ENCODE measurements at regions not wholly inside any gene's neighbourhood (a gene's known extent, or its start where the extent isn't known, plus 50 kb on each side); places are given as distances from the start of the nearest gene placed in this dataset.

DNA sequence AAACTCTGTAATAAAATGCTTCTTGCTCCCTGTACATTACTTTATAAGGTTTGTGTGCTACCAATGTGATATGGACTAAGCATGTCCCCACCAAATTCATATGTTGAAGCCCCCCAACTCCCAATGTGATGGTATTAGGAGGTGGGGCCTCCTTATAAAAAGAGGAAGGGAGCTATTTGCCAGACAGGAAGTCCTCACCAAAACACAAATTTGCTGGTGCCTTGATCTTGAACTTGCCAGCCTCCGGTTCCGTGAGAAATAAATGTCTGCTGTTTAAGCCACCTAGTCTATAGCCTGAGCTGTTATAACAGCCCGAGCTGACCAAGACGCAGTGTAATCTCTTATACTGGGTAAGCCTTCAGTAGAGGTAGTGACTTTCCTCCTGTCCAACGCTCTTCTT, 114.5 kb downstream of the INHBA start:
- intact Hi-C loops (cut with DNase I), result no loop called here
- no peak for DNase-seq
- Histone ChIP-seq H3K9me3 (no peaks in the 10 kb centered on the region), H3K36me3 (no peaks in the 10 kb centered on the region), H3K27me3 (ENCODE audit: low read depth) (no peaks in the 10 kb centered on the region), H3K4me1 (no peaks in the 10 kb centered on the region), H3K27ac (no peak overlapping the region), H3K4me3 (no peak overlapping the region)
- TF ChIP-seq, protein P1, sequence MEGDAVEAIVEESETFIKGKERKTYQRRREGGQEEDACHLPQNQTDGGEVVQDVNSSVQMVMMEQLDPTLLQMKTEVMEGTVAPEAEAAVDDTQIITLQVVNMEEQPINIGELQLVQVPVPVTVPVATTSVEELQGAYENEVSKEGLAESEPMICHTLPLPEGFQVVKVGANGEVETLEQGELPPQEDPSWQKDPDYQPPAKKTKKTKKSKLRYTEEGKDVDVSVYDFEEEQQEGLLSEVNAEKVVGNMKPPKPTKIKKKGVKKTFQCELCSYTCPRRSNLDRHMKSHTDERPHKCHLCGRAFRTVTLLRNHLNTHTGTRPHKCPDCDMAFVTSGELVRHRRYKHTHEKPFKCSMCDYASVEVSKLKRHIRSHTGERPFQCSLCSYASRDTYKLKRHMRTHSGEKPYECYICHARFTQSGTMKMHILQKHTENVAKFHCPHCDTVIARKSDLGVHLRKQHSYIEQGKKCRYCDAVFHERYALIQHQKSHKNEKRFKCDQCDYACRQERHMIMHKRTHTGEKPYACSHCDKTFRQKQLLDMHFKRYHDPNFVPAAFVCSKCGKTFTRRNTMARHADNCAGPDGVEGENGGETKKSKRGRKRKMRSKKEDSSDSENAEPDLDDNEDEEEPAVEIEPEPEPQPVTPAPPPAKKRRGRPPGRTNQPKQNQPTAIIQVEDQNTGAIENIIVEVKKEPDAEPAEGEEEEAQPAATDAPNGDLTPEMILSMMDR (IDR thresholded peaks at IDR 0.05), result no peak
- ATAC-seq, result no peak

DNA sequence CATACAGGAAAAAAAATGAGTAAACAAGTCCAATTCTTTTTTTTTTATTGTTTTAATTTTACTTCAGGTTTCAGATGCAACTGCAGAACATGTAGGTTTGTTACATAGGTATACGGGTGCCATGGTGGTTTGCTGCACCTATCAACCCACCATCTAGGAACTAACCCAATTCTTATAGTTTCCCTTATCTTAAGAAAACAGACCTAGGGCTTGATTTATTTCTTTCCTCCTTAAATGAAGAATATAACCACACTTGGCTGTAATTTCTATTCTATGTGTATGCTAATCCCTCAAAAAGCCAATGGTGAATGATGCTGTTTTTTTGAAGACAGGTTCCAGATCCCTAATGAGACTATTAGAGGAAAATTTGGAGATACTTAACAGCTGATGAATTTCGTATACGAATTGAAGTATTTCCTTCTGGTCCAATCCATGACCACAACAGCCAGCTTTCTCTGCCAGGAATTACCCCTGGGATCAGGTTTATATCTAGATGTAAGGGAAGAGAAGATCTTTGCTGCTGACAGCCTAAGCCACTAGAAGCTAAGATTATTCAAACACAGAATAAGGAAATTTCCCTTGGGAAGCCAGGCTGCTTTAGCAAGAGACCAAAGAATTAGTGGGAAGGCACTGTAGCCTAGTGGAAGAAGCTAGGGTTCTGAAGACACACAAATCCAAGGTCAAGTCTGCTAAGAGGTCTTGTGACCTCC, 115.8 kb downstream of the INHBA start:
- no peak for DNase-seq

DNA sequence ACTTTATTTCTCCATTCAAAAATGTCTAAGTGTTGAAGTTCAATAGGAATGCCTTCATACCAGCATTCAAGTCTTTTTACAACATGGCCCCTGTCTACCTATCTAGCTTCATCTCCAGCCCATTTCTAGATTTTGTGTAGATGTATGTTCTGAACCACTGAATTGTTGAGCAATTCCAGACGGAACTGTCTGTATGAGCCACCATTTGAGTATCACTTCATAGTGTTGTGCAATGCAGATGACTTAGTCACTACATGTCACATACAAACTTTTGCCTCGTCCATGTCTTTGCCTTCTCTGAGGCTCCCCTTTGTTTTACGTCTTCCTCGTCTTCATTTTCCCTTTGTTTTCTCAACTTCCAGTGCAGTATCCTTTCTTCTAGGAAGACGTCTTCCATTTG, 118.1 kb downstream of the INHBA start:
- Histone ChIP-seq H3K27ac (no peak overlapping the region), H3K27me3 (ENCODE audit: low read depth) (no peaks in the 10 kb centered on the region), H3K36me3 (no peaks in the 10 kb centered on the region), H3K9me3 (no peaks in the 10 kb centered on the region), H3K4me3 (no peak overlapping the region), H3K4me1 (no peaks in the 10 kb centered on the region)
- DNase-seq, result no peak
- intact Hi-C loops (cut with DNase I), result no loop called here
- TF ChIP-seq, protein P1 (IDR thresholded peaks at IDR 0.05), result no peak
- ATAC-seq, result no peak

More for the DNA sequence above, 115.8 kb downstream of the INHBA start:
- no peak overlapping the region for H3K4me3 ChIP-seq
- TF ChIP-seq, protein P1 (IDR thresholded peaks at IDR 0.05), result no peak
- H3K9me3 ChIP-seq, result no peaks in the 10 kb centered on the region
- H3K4me1 ChIP-seq, result no peaks in the 10 kb centered on the region
- H3K36me3 ChIP-seq, result no peaks in the 10 kb centered on the region
- ATAC-seq, result no peak
- H3K27ac ChIP-seq, result no peak overlapping the region
- H3K27me3 ChIP-seq (ENCODE audit: low read depth), result no peaks in the 10 kb centered on the region
- intact Hi-C loops (cut with DNase I), result no loop called here

DNA sequence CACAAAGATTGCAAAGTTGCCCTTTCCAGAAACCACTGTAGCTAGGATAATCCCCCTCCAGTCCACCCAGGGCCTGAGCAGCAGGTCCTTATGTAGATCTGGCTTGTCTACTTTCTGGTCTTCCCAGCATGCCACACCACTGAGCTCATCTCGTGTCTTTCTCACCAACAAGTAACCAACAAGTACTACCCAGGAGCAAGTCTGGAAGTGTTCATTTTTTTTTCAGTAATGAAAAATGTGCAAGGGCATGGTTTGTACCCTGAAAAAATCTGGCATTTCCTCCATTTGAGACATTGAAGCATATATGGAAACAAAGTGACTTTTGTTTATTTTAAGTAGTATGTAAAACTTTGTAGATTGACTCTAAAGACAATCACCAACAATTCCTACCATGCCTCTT, 120.8 kb downstream of the INHBA start:
- Histone ChIP-seq H3K27ac (no peak overlapping the region), H3K27me3 (ENCODE audit: low read depth) (no peaks in the 10 kb centered on the region), H3K9me3 (no peaks in the 10 kb centered on the region), H3K4me1 (no peaks in the 10 kb centered on the region), H3K4me3 (no peak overlapping the region), H3K36me3 (no peaks in the 10 kb centered on the region)
- intact Hi-C loops (cut with DNase I), result no loop called here
- DNase-seq (no peak), ATAC-seq (no peak)
- TF ChIP-seq, protein P1 (IDR thresholded peaks at IDR 0.05), result no peak

DNA sequence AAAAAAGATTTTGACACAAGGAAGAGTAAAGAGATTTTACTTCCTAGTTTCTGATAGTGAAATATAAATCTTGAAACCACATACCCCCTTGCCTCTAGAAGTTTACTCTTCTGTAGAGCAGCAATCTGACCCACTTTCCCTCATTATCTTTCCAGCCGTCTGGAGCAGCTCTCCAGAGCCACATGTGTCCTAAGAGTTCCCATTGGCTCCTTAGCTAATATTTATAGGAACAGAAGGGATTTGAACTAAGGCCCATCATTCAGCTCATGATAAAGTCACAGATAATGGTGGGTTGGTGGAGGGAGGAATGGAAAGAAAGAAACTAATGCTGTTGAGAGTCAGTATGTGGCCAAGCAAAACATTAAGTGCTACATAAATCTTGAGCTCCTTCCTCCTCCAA, 121.8 kb downstream of the INHBA start:
- TF ChIP-seq, protein P1 (IDR thresholded peaks at IDR 0.05), result no peak
- intact Hi-C loops (cut with DNase I), result no loop called here
- H3K27ac ChIP-seq, result no peak overlapping the region
- H3K4me3 ChIP-seq, result no peak overlapping the region
- ATAC-seq (no peak), DNase-seq (no peak)
- H3K27me3 ChIP-seq (ENCODE audit: low read depth), result no peaks in the 10 kb centered on the region
- no peaks in the 10 kb centered on the region for H3K4me1 ChIP-seq
- H3K9me3 ChIP-seq, result no peaks in the 10 kb centered on the region
- H3K36me3 ChIP-seq, result no peaks in the 10 kb centered on the region
